ENCODE measurements at regions not wholly inside any gene's neighbourhood (a gene's known extent, or its start where the extent isn't known, plus 50 kb on each side); places are given as distances from the start of the nearest gene placed in this dataset.

GRCh38 chr10:78502210-78502936 lies 468.7 kb downstream of the RPS24 start:
- DNase-seq, result no peak

DNA sequence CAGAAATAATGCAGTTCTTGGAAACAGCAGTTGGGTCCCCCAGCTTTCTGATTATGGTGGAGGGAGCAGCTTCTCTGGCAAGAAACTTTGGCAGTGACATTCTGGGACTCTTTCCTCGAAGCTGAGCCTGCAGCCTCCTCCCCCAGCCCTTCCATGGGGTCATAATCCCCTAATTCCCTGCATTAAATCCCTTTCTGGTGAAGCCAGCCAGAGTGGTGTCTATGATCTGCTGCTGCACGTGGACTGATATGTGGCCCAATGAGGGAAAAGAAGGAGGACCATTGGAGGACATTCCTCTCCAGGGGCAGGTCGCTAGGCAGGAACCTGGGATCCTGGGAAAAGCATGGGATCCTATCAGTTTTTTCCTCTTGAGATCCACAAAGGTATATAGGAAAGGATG lies 470.5 kb downstream of the RPS24 start:
- no peak for DNase-seq

- DNase-seq, result no peak
Measured at GRCh38 chr10:78505657-78506056, 472.0 kb downstream of the RPS24 start.

DNA sequence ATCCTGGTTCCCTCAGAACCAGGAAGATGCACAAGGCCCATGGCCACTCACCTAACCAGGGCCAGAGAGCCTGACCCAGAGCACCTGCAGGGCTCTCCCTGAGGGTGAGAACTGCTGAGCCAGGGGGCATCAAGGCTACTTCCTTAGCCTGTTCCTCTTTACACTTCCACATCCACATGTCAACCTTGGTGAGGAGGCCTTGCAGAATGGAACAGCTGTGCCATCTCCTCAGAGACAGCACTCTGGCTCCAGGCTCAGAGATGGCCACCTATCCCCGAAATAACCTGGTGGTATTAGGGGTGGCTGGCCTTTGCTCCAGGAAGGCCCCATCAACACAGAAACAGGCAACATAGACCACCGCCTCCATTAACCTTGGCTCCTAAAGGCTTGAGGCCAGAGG lies 473.0 kb downstream of the RPS24 start:
- DNase-seq, result no peak

DNA sequence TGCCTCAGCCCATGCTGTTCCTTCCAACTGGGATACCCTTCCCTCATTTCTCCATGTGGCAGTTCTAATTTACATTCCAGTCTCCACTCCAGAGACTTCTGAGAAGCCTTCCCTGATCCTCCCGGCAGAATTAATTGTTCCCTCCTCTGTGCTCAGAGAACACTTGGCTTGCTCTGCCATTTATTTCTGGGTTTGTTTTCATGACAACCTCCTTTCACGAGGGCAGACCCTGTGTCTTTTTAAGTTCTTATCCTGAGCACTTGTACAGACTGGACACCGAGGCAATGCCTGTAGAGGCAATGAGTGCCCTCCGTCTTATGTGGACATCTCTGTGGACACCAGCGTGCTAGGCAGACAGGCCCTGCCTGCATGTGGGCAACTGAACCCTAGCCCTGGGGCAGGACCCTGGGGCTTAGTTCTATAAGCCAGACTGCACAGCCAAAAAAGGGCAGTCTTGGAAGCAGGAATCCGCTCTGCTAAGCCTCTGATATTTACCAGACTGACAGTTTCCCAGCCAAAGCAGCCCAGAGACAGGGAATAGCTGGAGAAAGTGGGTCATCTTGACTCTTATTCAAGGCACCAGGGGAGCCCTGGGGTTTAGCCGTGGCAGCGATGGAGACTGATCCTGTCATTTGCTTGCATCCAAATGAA lies 474.0 kb downstream of the RPS24 start:
- DNase-seq, result no peak

GRCh38 chr10:78508955-78509748 lies 475.5 kb downstream of the RPS24 start:
- no peak for DNase-seq

DNA sequence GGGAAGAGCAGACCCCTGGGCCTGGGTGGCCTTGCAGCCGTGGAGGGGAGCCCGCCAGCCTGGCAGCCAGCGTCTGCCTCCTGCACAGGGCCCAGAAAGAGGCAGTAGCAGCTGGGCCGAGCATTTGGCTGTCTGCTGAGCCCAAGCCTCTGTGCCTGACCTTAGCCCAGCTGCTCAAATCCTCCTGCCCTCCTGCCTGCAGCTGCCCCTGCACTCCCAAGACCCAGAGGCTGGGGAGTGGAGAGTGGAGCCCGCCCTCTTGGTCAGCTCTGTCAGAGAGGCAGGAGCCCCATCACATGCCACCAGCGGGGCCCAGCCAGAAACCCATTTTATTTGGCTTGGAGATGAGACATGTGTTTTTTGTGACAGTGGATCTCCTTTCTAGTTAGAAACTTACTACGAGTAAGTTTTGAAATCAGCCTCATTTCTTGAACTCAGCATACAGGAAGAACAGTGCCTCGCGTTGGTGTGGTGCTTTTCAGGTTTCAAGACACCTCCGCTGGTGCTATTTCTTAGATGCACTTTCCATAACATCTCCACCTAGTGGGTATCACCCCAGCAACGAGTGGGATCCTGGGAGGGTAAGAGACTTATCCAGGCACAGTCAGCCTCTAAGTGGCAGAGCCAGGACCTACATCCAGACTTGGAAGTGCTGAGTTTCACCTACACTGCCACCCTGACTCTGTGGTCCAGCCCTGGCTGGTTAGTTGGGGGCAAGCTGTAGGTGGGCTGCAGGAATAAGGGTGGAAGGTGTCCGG lies 477.1 kb downstream of the RPS24 start:
- DNase-seq, result no peak

DNA sequence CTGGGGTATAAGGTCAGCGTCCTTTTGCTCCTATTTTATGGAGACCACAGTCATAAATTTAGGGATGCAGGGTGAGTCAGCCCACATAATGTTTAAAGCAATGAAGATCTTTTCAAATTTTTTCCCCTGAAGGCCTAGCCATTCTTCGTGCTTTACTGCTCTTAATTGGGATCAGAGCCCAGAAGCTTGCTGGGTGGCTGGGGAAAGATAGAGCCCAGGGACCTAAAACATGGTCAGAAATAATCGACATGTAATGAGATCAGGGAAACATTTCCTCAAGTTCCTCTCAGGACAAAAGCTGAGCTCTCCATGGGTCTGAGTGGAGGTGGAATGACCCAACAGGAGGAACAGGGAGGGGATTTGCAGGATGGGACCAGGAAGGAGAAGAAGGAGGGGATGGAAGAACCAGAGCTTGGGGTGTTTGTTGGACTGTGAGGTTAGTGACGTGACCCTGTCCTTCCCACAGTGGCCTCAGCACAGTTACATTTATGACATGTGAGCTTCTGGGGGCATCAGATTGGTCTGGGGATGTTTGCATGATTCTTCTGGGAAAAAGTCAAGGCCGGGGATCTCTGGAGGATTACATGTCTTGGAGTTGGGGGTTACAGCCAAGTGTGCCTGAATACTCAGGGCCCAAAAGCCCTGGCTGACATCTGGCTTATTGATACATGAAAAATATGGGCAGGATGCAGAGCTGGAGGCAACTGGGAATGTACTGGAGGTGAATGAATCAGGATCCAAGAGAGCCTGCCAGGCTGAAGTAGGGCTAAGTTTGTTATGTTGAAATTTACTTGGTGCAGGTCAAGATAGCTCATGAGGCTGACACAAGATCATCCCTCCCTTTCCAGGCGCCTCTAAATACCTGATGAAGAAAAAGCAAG lies 477.9 kb downstream of the RPS24 start:
- DNase-seq, result no peak

DNA sequence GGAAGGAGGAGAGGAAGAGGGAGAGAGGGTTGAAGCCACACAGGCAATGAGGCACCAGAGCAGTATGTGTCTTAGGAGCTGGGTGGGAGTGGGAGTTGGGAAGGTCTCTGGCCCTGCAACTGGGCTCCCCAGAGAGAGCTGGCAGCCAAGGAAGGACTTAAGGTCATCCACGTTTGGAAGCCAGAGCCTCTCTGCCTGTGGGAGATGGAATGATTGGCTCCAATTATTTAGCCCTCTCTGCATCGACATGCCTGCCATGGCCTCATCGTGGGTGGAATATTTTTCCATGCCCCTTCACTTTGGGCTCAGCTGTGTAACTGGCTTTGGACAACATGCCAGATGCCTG lies 478.5 kb downstream of the RPS24 start:
- no peak for DNase-seq

- no peak for DNase-seq
Measured at GRCh38 chr10:78513330-78513729, 479.7 kb downstream of the RPS24 start.

DNA sequence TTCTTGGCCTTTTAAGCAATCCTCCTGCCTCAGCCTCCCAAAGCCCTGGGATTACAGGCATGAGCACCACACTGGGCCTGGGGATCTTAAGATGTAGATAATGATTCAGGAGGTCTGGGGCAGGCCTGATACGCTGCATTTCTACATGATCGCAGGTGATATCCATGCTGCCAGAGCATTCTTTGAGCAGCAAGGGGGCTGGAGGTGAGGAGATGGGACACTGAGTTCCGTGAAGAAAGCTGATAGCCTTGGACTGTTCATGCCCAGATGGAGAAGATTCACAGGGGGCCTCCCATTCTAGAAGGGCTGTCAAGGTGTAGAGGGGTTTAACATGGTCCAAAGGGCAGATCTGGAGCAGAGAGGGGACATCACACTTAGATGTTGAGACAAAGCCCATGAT lies 480.3 kb downstream of the RPS24 start:
- DNase-seq, result no peak

DNA sequence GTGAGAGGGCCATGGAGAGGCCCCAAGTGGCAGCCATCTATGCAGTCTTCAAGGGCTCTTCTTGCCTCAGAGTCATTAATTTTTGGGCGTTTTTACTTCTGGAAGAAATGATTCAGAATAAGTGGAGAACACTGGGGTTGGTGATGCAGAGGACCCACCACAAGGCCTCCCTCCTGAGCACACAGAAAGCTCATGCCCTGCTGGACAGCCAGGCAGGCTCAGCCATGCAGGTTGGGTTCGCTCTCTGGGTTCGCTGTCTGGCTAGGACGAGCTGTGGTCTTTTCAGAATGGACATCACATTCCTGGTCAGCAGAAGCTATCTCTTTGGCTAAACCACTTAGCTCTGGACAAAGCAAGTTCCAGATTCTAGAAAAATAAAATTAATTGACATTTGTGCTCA lies 480.8 kb downstream of the RPS24 start:
- no peak for DNase-seq

GRCh38 chr10:78515038-78515872 lies 481.6 kb downstream of the RPS24 start:
- no peak for DNase-seq

- DNase-seq, result no peak
Measured at GRCh38 chr10:78515873-78516153, 482.1 kb downstream of the RPS24 start.

- DNase-seq, result no peak
Measured at GRCh38 chr10:78516236-78516635, 482.6 kb downstream of the RPS24 start.

DNA sequence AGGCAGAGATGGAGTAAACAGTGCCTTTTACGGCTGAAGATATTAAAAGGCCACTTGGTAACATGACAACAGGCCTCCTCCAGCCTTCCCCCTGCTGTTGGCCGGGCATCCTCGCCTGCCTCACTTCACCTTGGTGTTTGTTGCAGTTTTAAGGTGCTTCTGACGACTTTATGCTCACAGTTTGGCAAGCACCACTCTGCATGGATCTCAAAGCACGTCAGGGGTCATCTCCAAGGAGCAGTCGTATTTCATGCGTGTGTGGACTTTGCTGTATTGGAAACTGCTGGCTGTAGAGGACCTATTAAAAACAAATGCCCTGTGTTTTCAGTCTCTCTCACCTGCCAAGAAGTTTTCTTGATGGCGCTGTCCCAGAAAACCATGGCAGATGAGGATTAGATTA lies 483.1 kb downstream of the RPS24 start:
- DNase-seq, result no peak

DNA sequence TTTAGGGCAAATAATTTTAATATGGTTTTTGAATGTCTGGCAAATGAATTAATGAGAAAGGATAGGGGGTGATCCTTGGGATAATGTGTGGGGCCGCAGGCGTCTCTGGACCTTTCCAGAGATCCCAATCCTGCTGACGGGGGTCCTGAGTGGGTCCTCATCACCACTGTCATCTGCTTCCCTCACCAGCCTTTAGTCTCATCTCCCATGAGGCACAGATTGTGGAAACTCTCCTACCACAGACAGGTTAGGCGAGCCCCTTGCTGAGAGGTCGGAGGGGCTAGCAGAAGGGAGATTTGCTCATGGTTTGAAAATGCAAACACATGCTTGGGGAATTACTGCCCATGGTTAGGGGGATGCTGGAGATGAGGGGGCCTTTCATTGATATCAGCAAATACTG lies 484.6 kb downstream of the RPS24 start:
- no peak for DNase-seq

DNA sequence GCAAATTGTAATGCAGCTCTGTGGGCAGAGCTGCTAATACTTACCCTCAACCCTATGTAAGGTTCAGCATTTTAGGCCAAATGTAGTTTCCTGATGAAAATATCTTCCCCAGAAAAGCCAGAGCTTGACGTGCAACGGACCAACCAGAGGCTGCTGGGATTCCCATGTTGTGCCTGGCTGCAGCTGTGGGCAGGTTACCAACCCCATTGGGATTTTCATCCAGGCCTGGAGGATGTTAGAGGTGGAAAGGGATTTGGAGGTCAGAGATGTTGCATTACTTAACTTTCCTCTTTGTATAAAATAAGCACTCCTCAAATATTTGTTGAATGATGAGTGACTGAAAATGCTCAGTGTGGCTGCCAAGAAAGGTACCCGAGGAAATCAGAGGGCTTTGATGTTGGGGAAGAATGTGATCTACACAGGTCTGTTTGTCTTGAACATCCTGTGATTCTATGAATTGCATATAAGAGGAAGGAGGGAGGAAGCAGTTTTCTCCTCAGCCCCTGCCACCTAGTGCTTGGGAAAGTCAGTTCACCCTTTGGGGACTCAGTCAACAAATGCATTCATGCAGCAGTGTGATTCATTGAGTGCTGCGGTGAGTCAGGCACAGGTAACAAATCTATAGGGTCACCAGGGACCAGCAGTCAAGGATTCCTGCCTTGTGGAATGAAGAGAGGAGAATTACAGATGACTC lies 487.2 kb downstream of the RPS24 start:
- DNase-seq, result peak in 3 of 6 experiments; percentile 18 to 28 (median 24)

GRCh38 chr10:78523453-78523852 lies 489.8 kb downstream of the RPS24 start:
- DNase-seq, result no peak

DNA sequence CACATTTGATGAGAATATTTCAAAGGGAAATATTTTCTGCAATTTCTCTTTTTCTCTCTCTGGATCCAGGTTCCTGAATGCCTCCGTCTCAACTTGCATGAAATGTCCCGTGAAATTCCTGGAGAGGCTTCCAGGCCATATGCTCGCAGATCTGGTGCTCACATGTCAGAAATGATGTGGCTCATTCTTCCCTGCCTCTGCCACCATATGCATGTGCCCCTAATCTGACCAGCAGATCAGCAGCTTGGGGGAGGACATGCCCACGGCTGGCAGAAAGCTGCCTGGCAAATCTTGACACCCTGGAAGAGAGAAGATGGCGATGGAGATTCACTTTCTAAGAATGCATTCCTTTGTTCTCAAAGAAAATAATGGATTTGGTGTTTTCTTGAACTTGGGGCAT lies 490.7 kb downstream of the RPS24 start:
- no peak for DNase-seq

GRCh38 chr10:78524941-78525340 lies 491.3 kb downstream of the RPS24 start:
- DNase-seq, result no peak
